ENCODE measurements at regions not wholly inside any gene's neighbourhood (a gene's known extent, or its start where the extent isn't known, plus 50 kb on each side); places are given as distances from the start of the nearest gene placed in this dataset.

GRCh38 chr2:120983344-120983743 is 247.7 kb downstream of the GLI2 start:
- no peak for DNase-seq

DNA sequence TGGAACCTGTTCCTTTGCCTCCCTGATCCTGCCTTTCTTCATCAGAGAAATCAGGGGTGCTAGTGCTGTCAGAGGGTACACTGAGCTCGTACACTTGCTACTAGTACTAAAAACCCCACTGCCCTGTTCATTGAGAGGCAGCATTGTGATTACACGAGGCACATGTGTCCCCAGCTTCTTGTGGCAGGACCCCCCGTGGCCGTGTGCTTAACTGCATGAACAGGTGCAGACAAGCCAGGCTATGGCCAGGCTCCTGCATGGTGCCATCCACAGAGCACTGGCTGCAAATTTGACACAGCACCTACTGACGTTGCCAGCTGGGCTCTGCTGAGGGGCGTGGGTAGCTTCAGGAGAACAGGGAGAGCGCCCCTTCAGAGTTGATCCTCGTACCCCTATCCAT is 248.4 kb downstream of the GLI2 start:
- DNase-seq, result no peak

DNA sequence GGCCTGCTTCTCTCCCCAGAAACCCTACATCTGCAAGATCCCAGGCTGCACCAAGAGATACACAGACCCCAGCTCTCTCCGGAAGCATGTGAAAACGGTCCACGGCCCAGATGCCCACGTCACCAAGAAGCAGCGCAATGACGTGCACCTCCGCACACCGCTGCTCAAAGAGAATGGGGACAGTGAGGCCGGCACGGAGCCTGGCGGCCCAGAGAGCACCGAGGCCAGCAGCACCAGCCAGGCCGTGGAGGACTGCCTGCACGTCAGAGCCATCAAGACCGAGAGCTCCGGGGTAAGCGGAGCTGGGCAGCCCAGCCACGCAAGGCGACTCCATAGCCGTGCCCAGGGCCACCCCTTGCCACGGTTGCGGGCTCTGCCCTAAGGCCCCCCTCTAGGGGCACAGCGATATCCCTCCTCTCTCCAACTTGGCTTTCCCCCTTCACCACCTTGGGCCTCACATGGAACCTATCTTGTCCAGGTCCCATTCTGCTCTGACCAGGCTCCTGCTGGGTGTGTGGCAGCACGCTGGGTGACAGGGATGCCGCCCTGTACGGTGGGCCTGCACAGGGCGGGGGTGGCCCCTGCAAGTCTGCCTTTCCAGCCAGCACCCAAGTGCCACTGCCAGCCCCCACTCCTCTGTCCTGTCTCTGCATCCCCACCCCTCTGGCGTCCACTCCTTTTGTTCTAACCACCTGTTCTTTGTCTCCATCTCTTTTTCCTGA is 248.9 kb downstream of the GLI2 start:
- DNase-seq, result no peak

GRCh38 chr2:120985174-120985996 is 249.7 kb downstream of the GLI2 start:
- DNase-seq, result no peak

GRCh38 chr2:120985997-120986651 is 250.5 kb downstream of the GLI2 start:
- no peak for DNase-seq

- no peak for DNase-seq
These were observed 251.4 kb downstream of the GLI2 start for GRCh38 chr2:120986898-120987650.

- no peak for DNase-seq
These were observed 252.5 kb downstream of the GLI2 start for GRCh38 chr2:120988051-120988699.

DNA sequence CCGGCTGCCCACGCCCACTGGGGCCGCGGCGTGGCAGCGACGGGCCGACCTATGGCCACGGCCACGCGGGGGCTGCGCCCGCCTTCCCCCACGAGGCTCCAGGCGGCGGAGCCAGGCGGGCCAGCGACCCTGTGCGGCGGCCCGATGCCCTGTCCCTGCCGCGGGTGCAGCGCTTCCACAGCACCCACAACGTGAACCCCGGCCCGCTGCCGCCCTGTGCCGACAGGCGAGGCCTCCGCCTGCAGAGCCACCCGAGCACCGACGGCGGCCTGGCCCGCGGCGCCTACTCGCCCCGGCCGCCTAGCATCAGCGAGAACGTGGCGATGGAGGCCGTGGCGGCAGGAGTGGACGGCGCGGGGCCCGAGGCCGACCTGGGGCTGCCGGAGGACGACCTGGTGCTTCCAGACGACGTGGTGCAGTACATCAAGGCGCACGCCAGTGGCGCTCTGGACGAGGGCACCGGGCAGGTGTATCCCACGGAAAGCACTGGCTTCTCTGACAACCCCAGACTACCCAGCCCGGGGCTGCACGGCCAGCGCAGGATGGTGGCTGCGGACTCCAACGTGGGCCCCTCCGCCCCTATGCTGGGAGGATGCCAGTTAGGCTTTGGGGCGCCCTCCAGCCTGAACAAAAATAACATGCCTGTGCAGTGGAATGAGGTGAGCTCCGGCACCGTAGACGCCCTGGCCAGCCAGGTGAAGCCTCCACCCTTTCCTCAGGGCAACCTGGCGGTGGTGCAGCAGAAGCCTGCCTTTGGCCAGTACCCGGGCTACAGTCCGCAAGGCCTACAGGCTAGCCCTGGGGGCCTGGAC is 253.2 kb downstream of the GLI2 start:
- DNase-seq, result no peak

- DNase-seq, result no peak
These were observed 254.1 kb downstream of the GLI2 start for GRCh38 chr2:120989512-120990441.

GRCh38 chr2:120990451-120990871 is 254.8 kb downstream of the GLI2 start:
- no peak for DNase-seq

- DNase-seq, result no peak
These were observed 255.8 kb downstream of the GLI2 start for GRCh38 chr2:120991441-120991840.

DNA sequence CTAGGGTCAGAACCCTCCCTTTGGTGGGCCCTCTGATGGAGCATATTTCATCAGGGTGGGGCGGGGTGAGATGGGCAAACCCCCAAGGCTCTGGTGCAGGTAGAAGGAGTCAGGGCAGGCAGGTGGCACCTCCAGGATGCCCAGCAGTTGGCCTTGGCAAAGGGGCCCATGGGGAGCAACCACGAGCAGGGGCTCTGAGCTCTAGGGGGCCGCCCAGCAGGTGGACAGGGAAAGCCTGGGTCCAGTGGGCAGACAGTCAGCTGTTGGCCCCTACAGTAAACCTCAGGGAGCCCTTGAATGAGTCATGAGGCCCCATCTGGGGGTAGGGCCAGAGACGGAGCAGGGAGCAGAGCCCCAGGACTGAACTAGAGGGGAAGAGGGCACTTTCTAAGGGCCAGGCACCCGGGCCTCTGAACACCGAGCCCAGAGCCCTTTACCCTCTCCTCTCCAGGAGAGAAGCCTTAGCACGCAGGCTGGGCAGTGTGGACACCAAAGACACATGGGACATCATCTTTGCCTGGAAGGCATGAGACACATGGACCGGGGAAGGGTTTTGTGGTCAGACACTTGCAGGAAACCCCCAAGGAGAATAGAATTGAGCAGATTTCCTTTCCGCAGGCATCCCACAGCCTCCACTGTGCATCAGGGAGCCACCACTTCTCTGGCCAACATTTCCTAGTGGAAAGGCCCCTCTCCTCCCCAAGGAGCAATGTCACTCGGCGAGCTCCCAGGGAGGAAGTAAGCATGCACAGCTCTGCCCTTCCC is 257.3 kb downstream of the GLI2 start:
- DNase-seq, result no peak

DNA sequence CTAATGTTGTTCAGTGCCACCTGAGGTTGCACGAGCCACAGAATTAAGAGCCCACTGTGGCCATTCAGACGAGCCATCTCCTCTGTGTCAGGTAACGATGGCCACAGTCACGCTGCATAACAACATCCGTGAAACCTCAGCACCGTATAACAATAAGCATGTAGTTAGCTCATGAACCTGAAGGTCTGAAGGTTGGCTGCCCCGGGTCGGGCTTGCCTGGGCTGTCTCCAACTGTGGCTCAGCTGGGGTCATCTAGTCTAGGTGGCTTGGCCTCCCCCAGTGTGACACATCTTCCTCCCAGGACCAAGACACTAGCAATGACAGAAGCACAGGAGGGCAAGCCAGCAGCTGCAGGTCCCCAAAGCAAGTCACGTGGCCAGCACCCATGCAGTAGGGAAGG is 258.0 kb downstream of the GLI2 start:
- no peak for DNase-seq

- no peak for DNase-seq
These were observed 258.8 kb downstream of the GLI2 start for GRCh38 chr2:120994301-120994995.

- no peak for DNase-seq
These were observed 259.5 kb downstream of the GLI2 start for GRCh38 chr2:120995152-120995551.

DNA sequence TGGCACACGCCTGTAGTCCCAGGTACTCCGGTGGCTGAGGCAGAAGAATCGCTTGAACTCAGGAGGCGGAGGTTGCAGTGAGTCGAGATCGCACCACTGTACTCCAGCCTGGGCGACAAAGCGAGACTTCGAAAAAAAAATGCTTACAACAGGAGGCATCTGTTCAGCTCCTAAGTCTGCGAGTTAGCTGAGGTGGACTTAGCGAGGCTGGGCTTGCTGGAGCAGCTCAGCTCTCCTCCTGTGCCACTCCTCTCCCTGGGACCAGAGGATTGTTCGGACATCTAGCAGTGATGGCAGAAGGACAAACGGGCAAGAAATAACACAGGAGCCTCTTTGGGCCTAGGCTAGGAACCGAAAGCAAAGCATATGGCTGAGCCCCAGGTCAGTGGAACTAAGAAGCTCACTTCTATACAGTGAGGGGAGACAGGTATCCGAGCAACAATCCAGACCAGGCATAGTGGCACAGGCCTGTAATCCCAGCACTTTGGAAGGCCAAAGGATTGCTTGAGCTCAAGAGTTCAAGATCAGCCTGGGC is 260.1 kb downstream of the GLI2 start:
- DNase-seq, result no peak

- DNase-seq, result no peak
These were observed 263.9 kb downstream of the GLI2 start for GRCh38 chr2:120999377-121000097.

DNA sequence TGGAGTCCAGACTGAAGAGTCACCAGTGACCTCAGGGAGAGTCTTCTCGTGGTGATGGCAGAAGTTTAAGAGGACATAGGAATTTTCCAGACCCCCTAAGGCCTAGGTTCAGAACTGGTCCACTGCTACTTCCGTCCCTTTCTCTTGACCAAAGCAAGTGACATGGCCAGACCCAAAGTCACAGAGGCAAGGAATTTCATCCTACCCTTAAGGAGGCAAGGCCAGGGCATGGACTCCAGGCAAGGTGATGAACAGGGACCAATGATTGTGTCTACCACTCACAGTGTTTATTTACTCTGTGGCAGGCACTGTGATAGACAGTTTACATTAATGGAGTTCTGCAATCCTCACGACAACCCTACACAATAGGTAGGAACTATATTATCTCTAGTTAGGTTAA is 265.1 kb downstream of the GLI2 start:
- no peak for DNase-seq

All from CD4-positive, alpha-beta T cell treated with Interleukin-15 for 1 hour (primary cell).